Mesendoderm (in vitro differentiated cells): ENCODE measurements at regions not wholly inside any gene's neighbourhood (a gene's known extent, or its start where the extent isn't known, plus 50 kb on each side); places are given as distances from the start of the nearest gene placed in this dataset.

Experiments used
- DNase-seq: peaks from one replicate; pipeline ENCODE4 v3.0.0; 2013
- H2AK5ac ChIP-seq: 2 replicates; pipeline ENCODE4 v1.6.1; 2013; ENCODE audit warnings: low read length, inconsistent platforms
- H2BK120ac ChIP-seq: 2 replicates; pipeline ENCODE4 v1.6.1; 2013; ENCODE audit warnings: low read depth, mild to moderate bottlenecking, low read length, moderate library complexity, mixed read lengths
- H2BK15ac ChIP-seq: replicated peaks from 2 replicates; pipeline ENCODE4 v1.6.1; 2013; ENCODE audit warnings: low read depth, mild to moderate bottlenecking, moderate library complexity
- H2BK5ac ChIP-seq: 2 replicates; pipeline ENCODE4 v1.6.1; 2013; ENCODE audit warnings: low read length, inconsistent platforms
- H3K18ac ChIP-seq: 2 replicates; pipeline ENCODE4 v1.6.1; 2013; ENCODE audit warnings: mild to moderate bottlenecking, low read length, mixed read lengths
- H3K23ac ChIP-seq: one replicate; pipeline ENCODE4 v1.6.1; 2013; ENCODE audit warnings: low read length
- H3K27ac ChIP-seq: 2 replicates; pipeline ENCODE4 v1.5.1; 2013; ENCODE audit warnings: low read depth, mild to moderate bottlenecking, inconsistent platforms, low read length, moderate library complexity
- H3K27me3 ChIP-seq: 2 replicates; pipeline ENCODE4 v1.6.1; 2013; ENCODE audit warnings: low read length, control low read depth, mild to moderate bottlenecking, inconsistent platforms; ENCODE audit not compliant: insufficient read depth, poor library complexity
- H3K36me3 ChIP-seq: 2 replicates; pipeline ENCODE4 v1.6.1; 2013; ENCODE audit warnings: low read length, inconsistent platforms; ENCODE audit not compliant: control insufficient read depth, insufficient read depth
- H3K4ac ChIP-seq: one replicate; pipeline ENCODE4 v1.6.1; 2013; ENCODE audit warnings: low read depth, mild to moderate bottlenecking, low read length, moderate library complexity
- H3K4me1 ChIP-seq: 2 replicates; pipeline ENCODE4 v1.6.1; 2013; ENCODE audit warnings: low read depth, low read length, inconsistent platforms; ENCODE audit not compliant: control insufficient read depth
- H3K4me2 ChIP-seq: 2 replicates; pipeline ENCODE4 v1.6.1; 2013; ENCODE audit warnings: low read length
- H3K4me3 ChIP-seq: 2 replicates; pipeline ENCODE4 v1.5.1; 2013; ENCODE audit warnings: mild to moderate bottlenecking, low read length
- H3K56ac ChIP-seq: one replicate; pipeline ENCODE4 v1.6.1; 2013; ENCODE audit warnings: low read length
- H3K79me1 ChIP-seq: 2 replicates; pipeline ENCODE4 v1.6.1; 2013; ENCODE audit warnings: low read length, inconsistent platforms
- H3K79me2 ChIP-seq: 2 replicates; pipeline ENCODE4 v1.6.1; 2013; ENCODE audit warnings: mild to moderate bottlenecking, low read length; ENCODE audit not compliant: control insufficient read depth, insufficient read depth
- H3K9ac ChIP-seq: 2 replicates; pipeline ENCODE4 v1.6.1; 2013; ENCODE audit warnings: low read length, inconsistent platforms
- H4K5ac ChIP-seq: one replicate; pipeline ENCODE4 v1.6.1; 2013; ENCODE audit warnings: low read length
- H4K8ac ChIP-seq: one replicate; pipeline ENCODE4 v1.6.1; 2013; ENCODE audit warnings: low read depth, mild to moderate bottlenecking, control low read depth, low read length, moderate library complexity
- WGBS: extraction: QIAGEN DNeasy Blood & Tissue Kit; methylation state at CpG from one replicate; pipeline ENCODE4 v1.1.7; 2013; ENCODE audit warnings: low lambda C conversion rate, missing lambda C conversion rate; ENCODE audit not compliant: insufficient coverage; ENCODE audit errors: extremely low coverage; 5-methylcytosine and 5-hydroxymethylcytosine counted together

- Histone ChIP-seq H2AK5ac (no peak overlapping the region), H3K79me2 (no peaks in the 10 kb centered on the region), H3K27me3 (no peaks in the 10 kb centered on the region), H2BK5ac (no peak overlapping the region), H3K4ac (no peak overlapping the region), H3K36me3 (no peaks in the 10 kb centered on the region), H3K4me1 (no peaks in the 10 kb centered on the region), H3K18ac (no peak overlapping the region), H3K9ac (no peak overlapping the region), H3K79me1 (no peaks in the 10 kb centered on the region), H2BK15ac (no peak overlapping the region), H3K23ac (no peak overlapping the region), H4K5ac (no peak overlapping the region), H3K56ac (no peak overlapping the region), H2BK120ac (no peak overlapping the region), H4K8ac (no peak overlapping the region), H3K4me2 (no peak overlapping the region), H3K4me3 (no peak overlapping the region), H3K27ac (no peak overlapping the region)
- WGBS: no CpG with 5 or more reads among the region's 8 CpGs
- no peak for DNase-seq
These were observed 65.3 kb upstream of the WDR1 start for GRCh38 chr4:10181745-10182445.

- WGBS: no CpG with 5 or more reads among the region's 4 CpGs
- Histone ChIP-seq H3K27me3 (no peaks in the 10 kb centered on the region), H3K4me1 (no peaks in the 10 kb centered on the region), H2BK120ac (no peak overlapping the region), H3K23ac (no peak overlapping the region), H3K4ac (no peak overlapping the region), H2BK5ac (no peak overlapping the region), H3K4me2 (no peak overlapping the region), H3K79me1 (no peaks in the 10 kb centered on the region), H3K9ac (no peak overlapping the region), H4K5ac (no peak overlapping the region), H2AK5ac (no peak overlapping the region), H3K56ac (no peak overlapping the region), H2BK15ac (no peak overlapping the region), H3K27ac (no peak overlapping the region), H3K36me3 (no peaks in the 10 kb centered on the region), H4K8ac (no peak overlapping the region), H3K18ac (no peak overlapping the region), H3K79me2 (no peaks in the 10 kb centered on the region), H3K4me3 (no peak overlapping the region)
- DNase-seq: peak; percentile 77
These were observed 64.5 kb upstream of the WDR1 start for GRCh38 chr4:10180927-10181744.

DNA sequence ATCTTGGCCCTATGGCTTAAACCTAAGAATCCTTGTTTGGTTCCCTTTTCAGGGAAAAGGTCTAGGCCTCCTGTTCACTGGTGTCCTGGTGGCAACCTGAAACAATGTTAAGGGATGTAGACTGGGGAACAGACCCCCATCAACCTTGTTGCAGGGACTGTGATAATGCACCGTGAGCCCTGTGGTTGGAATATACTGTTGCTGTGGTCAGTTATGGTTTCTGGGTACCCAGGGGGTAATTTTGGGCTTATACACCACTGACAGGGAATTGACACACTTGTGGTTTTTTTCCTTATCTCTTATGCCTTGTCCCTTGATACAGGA is 64.0 kb upstream of the WDR1 start:
- no peak overlapping the region for H3K4ac ChIP-seq
- no peak overlapping the region for H3K56ac ChIP-seq
- H3K79me2 ChIP-seq: no peaks in the 10 kb centered on the region
- no peak overlapping the region for H2BK5ac ChIP-seq
- H3K79me1 ChIP-seq: no peaks in the 10 kb centered on the region
- no peak overlapping the region for H4K8ac ChIP-seq
- no peaks in the 10 kb centered on the region for H3K36me3 ChIP-seq
- H3K18ac ChIP-seq: no peak overlapping the region
- no CpG with 5 or more reads among the region's 1 CpG for whole genome bisulfite sequencing
- H4K5ac ChIP-seq: no peak overlapping the region
- H3K4me1 ChIP-seq: no peaks in the 10 kb centered on the region
- H2BK15ac ChIP-seq: no peak overlapping the region
- H3K9ac ChIP-seq: no peak overlapping the region
- H3K4me2 ChIP-seq: no peak overlapping the region
- no peak overlapping the region for H3K27ac ChIP-seq
- no peak overlapping the region for H3K23ac ChIP-seq
- no peak for DNase-seq
- no peak overlapping the region for H3K4me3 ChIP-seq
- no peaks in the 10 kb centered on the region for H3K27me3 ChIP-seq
- no peak overlapping the region for H2BK120ac ChIP-seq
- no peak overlapping the region for H2AK5ac ChIP-seq

- H2BK120ac ChIP-seq: no peak overlapping the region
- no peaks in the 10 kb centered on the region for H3K79me2 ChIP-seq
- H3K56ac ChIP-seq: no peak overlapping the region
- no CpG with 5 or more reads among the region's 4 CpGs for WGBS
- peak overlapping the region; percentile 1 for H3K27ac ChIP-seq
- no peaks in the 10 kb centered on the region for H3K79me1 ChIP-seq
- H3K4me1 ChIP-seq: no peaks in the 10 kb centered on the region
- H3K36me3 ChIP-seq: no peaks in the 10 kb centered on the region
- H2BK5ac ChIP-seq: no peak overlapping the region
- H3K4ac ChIP-seq: no peak overlapping the region
- DNase-seq: no peak
- H3K9ac ChIP-seq: no peak overlapping the region
- no peak overlapping the region for H3K18ac ChIP-seq
- H4K8ac ChIP-seq: no peak overlapping the region
- no peak overlapping the region for H4K5ac ChIP-seq
- H3K27me3 ChIP-seq: no peaks in the 10 kb centered on the region
- no peak overlapping the region for H3K4me3 ChIP-seq
- H3K23ac ChIP-seq: no peak overlapping the region
- H2BK15ac ChIP-seq: no peak overlapping the region
- no peak overlapping the region for H3K4me2 ChIP-seq
- H2AK5ac ChIP-seq: no peak overlapping the region
These were observed 63.5 kb upstream of the WDR1 start for GRCh38 chr4:10179957-10180602.

- Histone ChIP-seq H3K56ac (no peak overlapping the region), H3K4me2 (no peak overlapping the region), H4K5ac (no peak overlapping the region), H3K4me3 (no peak overlapping the region), H3K79me2 (no peaks in the 10 kb centered on the region), H3K36me3 (no peaks in the 10 kb centered on the region), H3K4me1 (no peaks in the 10 kb centered on the region), H4K8ac (no peak overlapping the region), H3K27me3 (no peaks in the 10 kb centered on the region), H2BK120ac (no peak overlapping the region), H3K4ac (no peak overlapping the region), H2AK5ac (no peak overlapping the region), H3K18ac (no peak overlapping the region), H3K27ac (peak overlapping the region; percentile 39), H2BK5ac (no peak overlapping the region), H3K9ac (no peak overlapping the region), H2BK15ac (no peak overlapping the region), H3K79me1 (no peaks in the 10 kb centered on the region), H3K23ac (no peak overlapping the region)
- no peak for DNase-seq
- WGBS: no CpG with 5 or more reads among the region's 5 CpGs
These were observed 62.2 kb upstream of the WDR1 start for GRCh38 chr4:10178763-10179162.
